Vagina (tissue), 2 donors: ENCODE measurements at regions not wholly inside any gene's neighbourhood (a gene's known extent, or its start where the extent isn't known, plus 50 kb on each side); places are given as distances from the start of the nearest gene placed in this dataset.

Experiments used
- DNase-seq, 2 donors: peaks; one replicate each; pipeline ENCODE4 v3.0.0-alpha.2; 2017; ENCODE audit errors: extremely low spot score in 2 of 2
- H3K27ac ChIP-seq: fragments of 200-600 bp; sonication (generic); one replicate; pipeline ENCODE4 v1.5.1; 2019
- H3K27me3 ChIP-seq: fragments of 200-600 bp; sonication (generic); one replicate; pipeline ENCODE4 v1.5.1; 2019
- H3K36me3 ChIP-seq, 2 donors: fragments of 200-600 bp; sonication (generic); one replicate each; pipeline ENCODE4 v1.5.1; 2017 to 2019
- H3K4me1 ChIP-seq: fragments of 200-600 bp; sonication (generic); one replicate; pipeline ENCODE4 v1.5.1; 2019
- H3K4me3 ChIP-seq, 2 donors: fragments of 200-600 bp; sonication (generic); 1 replicate in 1 of 2; 2 replicates in 1 of 2; pipeline ENCODE4 v1.5.1; 2016 to 2019
- H3K9me3 ChIP-seq: fragments of 200-600 bp; sonication (generic); one replicate; pipeline ENCODE4 v1.5.1; 2019
- CTCF ChIP-seq, 3 experiments: fragments of 450-650 bp in 2 of 3; fragments of 200-600 bp in 1 of 3; sonication (generic) in 1 of 3; IDR thresholded peaks; one replicate each; pipeline ENCODE4 v1.5.1; 2017 to 2019; ENCODE audit warnings: antibody characterized with exemption in 3 of 3, mild to moderate bottlenecking in 2 of 3, moderate library complexity in 2 of 3
- POLR2A ChIP-seq, 2 donors: fragments of 450-650 bp; IDR thresholded peaks; one replicate each; pipeline ENCODE4 v1.6.1; 2017; ENCODE audit warnings: antibody characterized with exemption in 2 of 2, mild to moderate bottlenecking in 2 of 2, moderate library complexity in 2 of 2
- POLR2AphosphoS5 ChIP-seq, 2 donors: sonication (generic); formaldehyde crosslinking; IDR thresholded peaks; one replicate each; pipeline ENCODE4 v1.9.0; 2017; ENCODE audit warnings: antibody characterized with exemption in 2 of 2, mild to moderate bottlenecking in 2 of 2, low read depth in 1 of 2; ENCODE audit not compliant: insufficient read depth in 1 of 2
- intact Hi-C: fragments of 100-400 bp; cut with DNase I; formaldehyde crosslinking; loops from one replicate; pipeline ENCODE4 v1.15.1; 2023

DNA sequence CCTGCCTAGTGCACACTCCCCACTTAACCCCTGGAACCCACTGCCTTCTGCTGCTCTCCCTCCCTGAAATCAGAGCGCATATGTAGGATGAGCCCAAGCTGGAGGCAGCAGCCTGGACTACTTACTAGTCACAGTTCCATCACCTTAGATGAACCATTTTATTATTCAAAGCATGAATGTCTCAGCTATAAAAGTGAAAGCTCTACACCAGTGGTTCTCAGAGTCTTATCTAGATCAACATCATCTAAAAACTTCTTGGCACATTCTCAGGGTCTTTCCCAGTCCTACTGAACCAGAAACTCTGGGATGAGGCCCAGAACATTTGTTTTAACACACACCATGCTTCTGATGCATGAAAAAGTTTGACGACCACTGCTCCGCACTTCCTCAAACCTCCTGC is 100.3 kb upstream of the ANK3 start:
- DNase-seq, result no peak
- Histone ChIP-seq H3K36me3 (no peaks in the 10 kb centered on the region), H3K27me3 (no peaks in the 10 kb centered on the region), H3K4me3 (no peak overlapping the region), H3K9me3 (no peaks in the 10 kb centered on the region), H3K4me1 (peaks cover 8% of the 10 kb centered on the region), H3K27ac (no peak overlapping the region)
- TF ChIP-seq POLR2AphosphoS5 (IDR thresholded peaks at IDR 0.05; ENCODE audit: insufficient read depth in 1 of 2, low read depth in 1 of 2) (no peak), CTCF (IDR thresholded peaks at IDR 0.05) (no peak), POLR2A (IDR thresholded peaks at IDR 0.05) (no peak)
- intact Hi-C loops, result no loop called here

GRCh38 chr10:60488111-60488669 is 98.5 kb upstream of the ANK3 start:
- no peaks in the 10 kb centered on the region for H3K9me3 ChIP-seq
- H3K36me3 ChIP-seq, result no peaks in the 10 kb centered on the region
- H3K27me3 ChIP-seq, result no peaks in the 10 kb centered on the region
- intact Hi-C loops, result no loop called here
- H3K27ac ChIP-seq, result no peak overlapping the region
- H3K4me3 ChIP-seq, result no peak overlapping the region
- TF ChIP-seq CTCF (IDR thresholded peaks at IDR 0.05) (no peak), POLR2AphosphoS5 (IDR thresholded peaks at IDR 0.05; ENCODE audit: insufficient read depth in 1 of 2, low read depth in 1 of 2) (no peak), POLR2A (IDR thresholded peaks at IDR 0.05) (no peak)
- DNase-seq, result no peak
- H3K4me1 ChIP-seq, result peaks cover 8% of the 10 kb centered on the region

DNA sequence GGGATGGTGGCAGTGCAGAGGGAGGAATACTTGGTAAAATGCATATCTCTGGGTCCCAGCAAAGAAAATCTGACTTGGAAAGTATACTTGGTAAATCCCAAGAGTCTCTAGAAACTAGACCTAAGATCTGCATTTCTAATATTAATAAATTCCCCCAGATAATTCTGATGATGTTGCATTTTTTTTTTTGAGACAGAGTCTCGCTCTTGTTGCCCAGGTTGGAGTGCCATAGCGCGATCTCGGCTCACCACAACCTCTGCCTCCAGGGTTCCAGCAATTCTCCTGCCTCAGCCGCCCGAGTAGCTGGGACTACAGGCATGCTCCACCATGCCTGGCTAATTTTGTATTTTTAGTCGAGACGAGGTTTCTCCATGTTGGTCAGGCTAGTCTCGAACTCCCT is 97.9 kb upstream of the ANK3 start:
- intact Hi-C loops, result no loop called here
- TF ChIP-seq POLR2AphosphoS5 (IDR thresholded peaks at IDR 0.05; ENCODE audit: insufficient read depth in 1 of 2, low read depth in 1 of 2) (no peak), CTCF (IDR thresholded peaks at IDR 0.05) (no peak), POLR2A (IDR thresholded peaks at IDR 0.05) (no peak)
- Histone ChIP-seq H3K36me3 (no peaks in the 10 kb centered on the region), H3K4me3 (no peak overlapping the region), H3K27ac (no peak overlapping the region), H3K27me3 (no peaks in the 10 kb centered on the region), H3K9me3 (no peaks in the 10 kb centered on the region), H3K4me1 (peaks cover 8% of the 10 kb centered on the region)
- DNase-seq, result no peak

DNA sequence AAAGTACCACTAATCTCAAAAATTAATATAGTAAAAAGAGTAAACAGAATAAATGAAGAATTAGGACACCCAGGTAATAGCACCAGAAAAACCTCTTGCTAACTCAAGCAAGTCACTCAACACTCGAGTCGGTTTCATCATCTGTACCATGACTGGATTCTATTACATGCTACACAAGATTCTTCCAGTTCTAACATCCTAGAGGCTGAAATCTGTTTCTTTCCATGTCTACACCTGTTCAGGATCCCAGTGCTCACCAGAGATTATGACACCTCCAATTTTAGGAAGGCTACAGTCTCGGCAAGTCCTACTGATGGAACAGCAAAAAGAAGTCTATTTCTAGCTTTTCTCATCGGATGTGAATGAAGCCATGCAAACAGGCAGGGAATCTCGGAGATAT is 95.3 kb upstream of the ANK3 start:
- Histone ChIP-seq H3K4me1 (peaks cover 19% of the 10 kb centered on the region), H3K27ac (no peak overlapping the region), H3K9me3 (no peaks in the 10 kb centered on the region), H3K4me3 (no peak overlapping the region), H3K27me3 (no peaks in the 10 kb centered on the region), H3K36me3 (no peaks in the 10 kb centered on the region)
- intact Hi-C loops, result no loop called here
- TF ChIP-seq POLR2AphosphoS5 (IDR thresholded peaks at IDR 0.05; ENCODE audit: insufficient read depth in 1 of 2, low read depth in 1 of 2), result no peak
- no peak for TF ChIP-seq CTCF (IDR thresholded peaks at IDR 0.05)
- no peak for TF ChIP-seq POLR2A (IDR thresholded peaks at IDR 0.05)
- DNase-seq, result no peak

GRCh38 chr10:60480865-60481563 is 91.3 kb upstream of the ANK3 start:
- DNase-seq, result no peak
- Histone ChIP-seq H3K4me1 (peaks cover 25% of the 10 kb centered on the region), H3K27ac (no peak overlapping the region), H3K36me3 (no peaks in the 10 kb centered on the region), H3K27me3 (no peaks in the 10 kb centered on the region), H3K4me3 (no peak overlapping the region), H3K9me3 (no peaks in the 10 kb centered on the region)
- peak in 1 of 2 donors; percentile 62 for TF ChIP-seq POLR2AphosphoS5 (IDR thresholded peaks at IDR 0.05; ENCODE audit: insufficient read depth in 1 of 2, low read depth in 1 of 2)
- TF ChIP-seq POLR2A (IDR thresholded peaks at IDR 0.05), result no peak
- intact Hi-C loops, result no loop called here
